VCaP (cell line): ENCODE measurements at regions not wholly inside any gene's neighbourhood (a gene's known extent, or its start where the extent isn't known, plus 50 kb on each side); places are given as distances from the start of the nearest gene placed in this dataset.

Experiments used
- H3K27ac ChIP-seq: fragments of 450-650 bp; 2 replicates; pipeline ENCODE4 v1.5.1; 2017
- CTCF ChIP-seq: fragments of 450-650 bp; conservative IDR thresholded peaks from 2 replicates; pipeline ENCODE4 v1.5.1; 2017; ENCODE audit warnings: mild to moderate bottlenecking, moderate library complexity

DNA sequence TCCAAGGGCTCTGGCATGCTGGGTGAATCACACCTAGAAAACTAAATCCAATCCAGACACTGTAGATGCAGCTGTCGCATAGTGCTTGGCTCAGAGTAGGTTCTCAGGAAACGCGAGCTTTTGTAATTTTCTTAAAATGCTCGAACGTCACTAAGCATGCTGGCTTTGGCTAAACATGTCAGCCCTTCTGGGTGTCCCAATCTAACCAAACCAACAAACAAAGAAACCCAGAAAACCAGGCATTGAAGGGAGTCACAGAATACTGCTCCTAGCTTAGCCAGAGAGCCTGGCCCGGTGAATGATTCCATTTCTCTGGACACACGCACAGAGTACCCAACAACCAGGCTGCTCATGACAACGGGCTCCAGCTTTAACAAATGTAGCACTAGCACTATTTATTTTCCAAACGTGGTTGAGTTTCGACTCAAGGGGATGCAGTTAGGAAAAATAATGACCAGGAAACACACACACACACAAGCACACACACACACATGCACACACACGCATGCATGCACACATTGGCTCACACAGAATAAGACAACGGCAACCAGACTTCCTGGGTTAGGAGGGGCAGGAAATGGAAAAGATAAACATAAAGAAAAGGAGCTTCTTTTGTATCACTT, 492.6 kb downstream of the MIAT start:
- no peak for TF ChIP-seq CTCF
- H3K27ac ChIP-seq, result no peak overlapping the region

- no peak for TF ChIP-seq CTCF
- no peak overlapping the region for H3K27ac ChIP-seq
Measured at GRCh38 chr22:27150544-27150941, 493.2 kb downstream of the MIAT start.

- TF ChIP-seq CTCF, result peak; percentile 38
- H3K27ac ChIP-seq, result no peak overlapping the region
Measured at GRCh38 chr22:27151407-27151806, 494.0 kb downstream of the MIAT start.

DNA sequence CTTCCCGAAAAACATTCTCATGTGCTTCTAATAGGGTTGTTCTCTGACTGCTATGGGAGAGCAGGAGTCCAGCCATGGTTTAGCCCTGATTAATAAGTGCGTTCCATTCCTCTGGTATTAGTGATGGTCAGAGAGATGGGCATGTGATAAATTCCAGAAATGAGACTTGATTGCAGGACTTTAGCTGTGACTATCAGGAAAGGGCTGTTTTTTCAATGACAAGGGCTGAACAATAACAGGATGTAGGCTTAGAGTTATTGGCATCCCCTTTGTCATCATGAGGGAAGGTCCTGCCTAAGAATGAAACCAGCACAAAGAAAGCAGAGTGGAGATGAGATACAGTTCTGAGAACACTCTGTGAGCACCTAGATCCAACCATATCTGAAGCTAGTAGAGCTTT, 494.6 kb downstream of the MIAT start:
- TF ChIP-seq CTCF, result no peak
- H3K27ac ChIP-seq, result no peak overlapping the region

DNA sequence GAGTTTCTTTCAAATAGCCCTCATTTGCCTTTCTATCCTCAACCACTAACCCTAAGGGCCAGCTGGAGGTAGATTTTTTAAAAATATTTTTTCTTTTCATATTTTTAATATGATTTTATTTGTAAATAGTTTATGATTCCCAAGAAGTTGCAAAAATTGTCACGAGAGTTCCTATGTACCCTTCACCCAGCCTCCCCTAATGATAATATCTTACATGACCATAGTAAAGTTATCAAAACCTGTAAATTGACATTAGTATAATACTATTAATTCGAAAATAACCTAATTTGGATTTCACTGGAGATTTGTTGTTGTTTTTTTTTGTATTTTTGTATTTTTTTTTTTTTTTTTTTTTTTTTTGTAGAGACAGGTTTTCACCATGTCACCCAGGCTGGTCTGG, 495.5 kb downstream of the MIAT start:
- TF ChIP-seq CTCF, result no peak
- H3K27ac ChIP-seq, result no peak overlapping the region

GRCh38 chr22:27153386-27153785, 496.0 kb downstream of the MIAT start:
- no peak for TF ChIP-seq CTCF
- H3K27ac ChIP-seq, result no peak overlapping the region

GRCh38 chr22:27154717-27155116, 497.3 kb downstream of the MIAT start:
- no peak for TF ChIP-seq CTCF
- no peak overlapping the region for H3K27ac ChIP-seq
